CD4-positive, alpha-beta T cell (primary cell): ENCODE measurements at regions not wholly inside any gene's neighbourhood (a gene's known extent, or its start where the extent isn't known, plus 50 kb on each side); places are given as distances from the start of the nearest gene placed in this dataset.

ENCODE experiments used
- ATAC-seq: fragments of 200-7000 bp; cut with Tn5 transposase; one replicate; pipeline ENCODE4 v1.10.0; 2022; ENCODE audit warnings: mild to moderate bottlenecking; ENCODE audit not compliant: poor library complexity
- CTCF ChIA-PET: fragments of 350-600 bp; sonication (Branson Sonifier 250); formaldehyde crosslinking; loops from one replicate; lab custom pipeline; 2021; ENCODE audit warnings: antibody characterized with exemption, inconsistent platforms; lab: Charles Lee
- POLR2A ChIA-PET: fragments of 350-600 bp; sonication (Branson Sonifier 250); formaldehyde crosslinking; loops from one replicate; lab custom pipeline; 2021; ENCODE audit warnings: antibody characterized with exemption, inconsistent platforms; lab: Charles Lee
- DNase-seq, 14 experiments: peaks; one replicate each; pipeline ENCODE4 v3.0.0-alpha.2; 2013 to 2020; ENCODE audit warnings: mixed read lengths in 2 of 14
- H3K27ac ChIP-seq, 2 donors: one replicate each; pipeline versions ENCODE4 v1.5.1 to v1.7.0; 2013; ENCODE audit warnings: low read length in 2 of 2, low read depth in 1 of 2, mild to moderate bottlenecking in 1 of 2
- H3K27me3 ChIP-seq, 2 experiments: 1 replicate in 1 of 2; 2 replicates in 1 of 2; pipeline versions ENCODE4 v1.6.1 to v1.7.0; 2013; ENCODE audit warnings: low read length in 2 of 2, control low read depth in 1 of 2, mild to moderate bottlenecking in 1 of 2, moderate library complexity in 1 of 2; ENCODE audit not compliant: insufficient read depth in 2 of 2, control insufficient read depth in 1 of 2
- H3K36me3 ChIP-seq: one replicate; pipeline ENCODE4 v1.6.1; 2013; ENCODE audit warnings: low read length, control low read depth; ENCODE audit not compliant: insufficient read depth
- H3K4me1 ChIP-seq: one replicate; pipeline ENCODE4 v1.6.1; 2013; ENCODE audit warnings: low read length, control low read depth; ENCODE audit not compliant: insufficient read depth
- H3K4me3 ChIP-seq: one replicate; pipeline ENCODE4 v1.5.1; 2013; ENCODE audit warnings: mild to moderate bottlenecking, low read length, moderate library complexity
- H3K9me3 ChIP-seq, 2 experiments: 1 replicate in 1 of 2; 2 replicates in 1 of 2; pipeline versions ENCODE4 v1.6.1 to v1.7.0; 2013; ENCODE audit warnings: low read length in 2 of 2, mild to moderate bottlenecking in 2 of 2, control low read depth in 1 of 2, moderate library complexity in 1 of 2; ENCODE audit not compliant: control insufficient read depth in 1 of 2, insufficient read depth in 1 of 2
- H3K27ac Mint-ChIP-seq: one replicate; pipeline ENCODE4 v1.8.0; 2020; ENCODE audit warnings: mixed read lengths
- H3K27me3 Mint-ChIP-seq: one replicate; pipeline ENCODE4 v1.8.0; 2021; ENCODE audit warnings: mixed read lengths
- H3K36me3 Mint-ChIP-seq: one replicate; pipeline ENCODE4 v1.8.0; 2021; ENCODE audit warnings: low read depth, mixed read lengths
- H3K4me1 Mint-ChIP-seq: one replicate; pipeline ENCODE4 v1.8.0; 2021; ENCODE audit warnings: low read depth, mixed read lengths
- H3K4me3 Mint-ChIP-seq: one replicate; pipeline ENCODE4 v1.8.0; 2020; ENCODE audit warnings: mild to moderate bottlenecking, mixed read lengths
- H3K9me3 Mint-ChIP-seq: one replicate; pipeline ENCODE4 v1.8.0; 2020; ENCODE audit warnings: mixed read lengths
- CTCF ChIP-seq: fragments of 200-600 bp; IDR thresholded peaks from one replicate; pipeline ENCODE4 v1.8.0; 2022; ENCODE audit warnings: antibody characterized with exemption, mild to moderate bottlenecking
- intact Hi-C, 2 experiments: fragments of 100-400 bp; cut with DNase I in 1 of 2; cut with micrococcal nuclease in 1 of 2; formaldehyde crosslinking; loops; one replicate each; pipeline versions ENCODE4 v1.15.1 to v1.9.0; 2023 to 2025; cut with DNase I, micrococcal nuclease

- Histone ChIP-seq H3K27me3 (peaks cover 2 to 7% of the 10 kb centered on the region in 2 experiments), H3K4me1 (no peaks in the 10 kb centered on the region), H3K36me3 (no peaks in the 10 kb centered on the region), H3K27ac (no peak overlapping the region), H3K4me3 (no peak overlapping the region), H3K9me3 (peaks cover 0 to 12% of the 10 kb centered on the region in 2 experiments)
- no peaks in the 10 kb centered on the region for H3K36me3 Mint-ChIP-seq
- no peak for ATAC-seq
- DNase-seq, result no peak
- H3K9me3 Mint-ChIP-seq, result peaks cover 2% of the 10 kb centered on the region
- no peak for TF ChIP-seq CTCF
- ChIA-PET POLR2A (no interaction called here), CTCF (no interaction called here)
- H3K27ac Mint-ChIP-seq, result no peak overlapping the region
- H3K27me3 Mint-ChIP-seq, result peaks cover 13% of the 10 kb centered on the region
- intact Hi-C loops, result no loop called here
- H3K4me1 Mint-ChIP-seq, result no peaks in the 10 kb centered on the region
- no peak overlapping the region for H3K4me3 Mint-ChIP-seq
Measured at GRCh38 chr18:77517901-77518300, 268.3 kb downstream of the GALR1 start.

DNA sequence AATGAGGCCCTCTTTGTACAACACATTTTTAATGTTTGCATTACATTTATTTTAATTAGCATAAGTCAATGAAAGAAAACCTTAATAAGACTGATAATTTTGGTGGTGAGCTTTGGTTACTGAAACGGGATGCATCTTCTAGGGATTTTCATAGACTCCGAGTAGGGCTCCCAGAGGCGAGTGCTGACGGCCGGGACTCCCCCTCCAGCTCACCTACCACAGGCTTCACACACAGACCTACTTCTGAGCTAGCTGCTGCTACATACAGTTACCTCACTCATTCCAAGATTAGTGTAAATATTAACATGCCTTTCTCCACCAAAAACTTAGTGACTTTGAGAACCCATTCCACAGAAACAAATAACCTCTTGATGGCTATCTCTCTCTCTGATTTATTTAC is 271.1 kb downstream of the GALR1 start:
- Mint-ChIP-seq H3K27me3 (peaks cover 13% of the 10 kb centered on the region), H3K4me1 (no peaks in the 10 kb centered on the region), H3K27ac (no peak overlapping the region), H3K4me3 (no peak overlapping the region), H3K36me3 (no peaks in the 10 kb centered on the region), H3K9me3 (no peaks in the 10 kb centered on the region)
- Histone ChIP-seq H3K4me3 (no peak overlapping the region), H3K27ac (no peak overlapping the region), H3K27me3 (peaks cover 2 to 7% of the 10 kb centered on the region in 2 experiments), H3K36me3 (no peaks in the 10 kb centered on the region), H3K9me3 (peaks cover 0 to 12% of the 10 kb centered on the region in 2 experiments), H3K4me1 (no peaks in the 10 kb centered on the region)
- ATAC-seq (no peak), DNase-seq (no peak)
- intact Hi-C loops, result no loop called here
- POLR2A ChIA-PET, result no interaction called here
- no peak for TF ChIP-seq CTCF
- CTCF ChIA-PET, result no interaction called here

DNA sequence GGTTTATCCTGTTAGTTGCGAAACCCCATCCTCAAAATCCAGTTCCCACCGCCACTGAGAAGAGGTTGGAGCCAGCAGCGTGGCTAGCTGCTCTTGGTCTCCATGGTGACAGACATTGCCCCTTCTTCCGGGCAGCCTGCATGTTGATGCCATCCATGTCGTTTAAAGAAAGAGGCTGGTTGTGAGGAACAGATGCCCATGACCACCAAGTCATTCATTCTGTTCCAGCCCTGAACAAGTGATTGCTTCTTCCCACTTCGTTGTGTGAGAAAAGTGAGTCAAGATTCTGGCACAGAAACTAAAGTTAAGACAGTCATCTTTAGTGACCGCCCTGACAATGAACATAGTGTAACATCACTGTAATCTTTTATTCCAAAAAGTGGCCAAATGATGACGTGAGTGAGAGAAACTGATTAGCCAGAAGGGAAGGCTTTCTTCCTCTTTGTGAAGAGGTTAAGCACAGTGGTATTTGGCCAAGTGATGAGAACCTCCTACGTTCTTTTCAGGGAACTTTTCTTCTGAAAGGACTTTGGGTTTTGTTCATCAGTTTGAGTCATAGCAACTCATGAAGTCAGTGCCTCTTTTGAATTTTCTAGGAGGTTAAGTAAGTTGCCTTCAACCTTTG is 272.5 kb downstream of the GALR1 start:
- Histone ChIP-seq H3K4me3 (no peak overlapping the region), H3K36me3 (no peaks in the 10 kb centered on the region), H3K4me1 (no peaks in the 10 kb centered on the region), H3K27me3 (peaks cover 2 to 7% of the 10 kb centered on the region in 2 experiments), H3K9me3 (peaks cover 0 to 15% of the 10 kb centered on the region in 2 experiments), H3K27ac (no peak overlapping the region)
- no peaks in the 10 kb centered on the region for H3K4me1 Mint-ChIP-seq
- intact Hi-C loops, result no loop called here
- DNase-seq, result no peak
- no peak for ATAC-seq
- H3K27ac Mint-ChIP-seq, result no peak overlapping the region
- POLR2A ChIA-PET, result no interaction called here
- H3K27me3 Mint-ChIP-seq, result peaks cover 13% of the 10 kb centered on the region
- H3K4me3 Mint-ChIP-seq, result no peak overlapping the region
- CTCF ChIA-PET, result no interaction called here
- H3K36me3 Mint-ChIP-seq, result no peaks in the 10 kb centered on the region
- no peaks in the 10 kb centered on the region for H3K9me3 Mint-ChIP-seq
- TF ChIP-seq CTCF, result no peak
